ENCODE measurements at regions not wholly inside any gene's neighbourhood (a gene's known extent, or its start where the extent isn't known, plus 50 kb on each side); places are given as distances from the start of the nearest gene placed in this dataset.
A peak's percentile ranks its signal among the peaks of the same experiment; 100 is the strongest.

DNA sequence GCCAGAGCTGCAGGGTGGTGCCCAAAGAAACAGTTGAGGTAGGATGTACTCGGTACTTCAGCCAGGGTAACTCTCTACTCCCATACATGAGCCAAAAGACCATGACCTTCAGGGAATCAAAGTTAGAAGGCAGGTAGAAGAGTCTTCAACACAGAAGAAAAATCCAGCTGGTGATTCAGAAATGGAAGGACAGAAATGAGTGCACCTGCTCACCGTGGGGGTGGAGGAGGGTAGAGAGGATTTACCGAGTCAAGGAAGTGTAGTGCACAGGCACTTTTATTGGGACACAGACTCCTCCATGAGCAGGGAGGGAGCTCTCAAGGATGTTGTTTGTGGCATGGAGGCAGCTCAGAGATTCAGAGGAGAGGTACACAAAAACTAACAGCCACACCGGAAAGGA, 330.3 kb upstream of the PRDM1 start:
- DNase-seq = no peak

DNA sequence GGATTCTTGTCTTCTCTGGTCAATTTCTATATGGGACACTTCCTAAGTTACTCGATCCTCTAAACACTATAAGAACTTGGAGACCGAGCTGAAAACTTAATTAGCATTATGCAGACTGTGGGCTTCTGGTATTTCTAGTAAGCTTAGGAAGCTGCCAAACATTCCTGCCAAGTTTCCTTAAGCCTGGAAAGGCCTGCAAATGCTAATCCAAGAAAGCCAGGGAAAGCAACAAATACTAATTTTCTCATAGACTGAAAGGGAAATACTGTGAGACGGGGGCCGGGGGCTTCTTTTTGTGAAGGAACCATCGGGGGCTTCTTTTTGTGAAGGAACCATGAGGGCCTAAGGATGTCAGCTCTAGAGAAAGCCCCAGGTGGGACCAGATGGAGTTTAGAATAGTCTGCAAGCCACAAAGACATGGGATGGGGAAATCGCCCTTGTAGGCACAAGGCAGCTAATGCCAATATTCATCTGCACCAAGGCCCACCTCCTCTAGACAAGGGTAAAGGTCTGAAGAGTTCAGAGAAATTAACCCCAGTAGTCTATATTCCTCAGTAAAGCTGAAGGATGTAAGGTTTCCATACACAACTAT, 332.4 kb upstream of the PRDM1 start:
- no peak for DNase-seq

DNA sequence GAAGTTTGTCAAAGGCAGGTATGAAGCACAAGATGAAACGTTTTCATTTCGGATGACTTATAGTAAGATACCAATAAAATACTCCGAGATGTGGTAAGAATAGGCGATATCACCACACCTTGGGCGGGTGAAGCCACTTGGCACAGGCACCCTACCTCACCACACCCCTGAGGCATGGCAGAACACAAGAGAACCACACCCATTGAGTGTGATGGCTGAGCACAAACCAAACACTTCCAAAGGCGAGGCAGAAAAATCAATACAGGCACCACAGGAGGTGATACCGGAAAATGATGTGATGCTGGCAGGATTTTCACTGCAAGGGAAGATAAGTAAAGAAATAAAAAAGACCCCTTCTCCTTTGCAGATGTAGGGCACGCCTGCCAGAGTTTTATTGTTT, 332.9 kb upstream of the PRDM1 start:
- no peak for DNase-seq

DNA sequence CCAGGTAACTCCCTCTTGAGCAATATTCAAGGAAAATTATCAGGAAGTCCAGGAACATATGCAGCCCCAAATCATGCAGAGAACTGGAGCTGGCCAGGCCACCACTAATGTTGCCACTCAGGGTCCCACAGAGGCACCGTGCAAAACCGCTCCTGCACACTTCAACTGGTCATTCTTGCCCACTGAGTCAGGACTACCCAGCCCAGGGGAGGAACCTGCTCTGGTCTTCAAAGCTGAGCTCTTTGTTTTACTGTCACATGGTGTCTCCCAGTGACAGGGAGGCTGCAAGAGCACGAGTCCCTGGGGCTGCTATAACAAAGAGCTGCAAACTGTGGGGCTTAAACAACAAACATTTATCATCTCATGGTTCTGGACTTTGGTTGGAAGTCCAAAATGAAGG, 336.0 kb upstream of the PRDM1 start:
- DNase-seq = no peak

DNA sequence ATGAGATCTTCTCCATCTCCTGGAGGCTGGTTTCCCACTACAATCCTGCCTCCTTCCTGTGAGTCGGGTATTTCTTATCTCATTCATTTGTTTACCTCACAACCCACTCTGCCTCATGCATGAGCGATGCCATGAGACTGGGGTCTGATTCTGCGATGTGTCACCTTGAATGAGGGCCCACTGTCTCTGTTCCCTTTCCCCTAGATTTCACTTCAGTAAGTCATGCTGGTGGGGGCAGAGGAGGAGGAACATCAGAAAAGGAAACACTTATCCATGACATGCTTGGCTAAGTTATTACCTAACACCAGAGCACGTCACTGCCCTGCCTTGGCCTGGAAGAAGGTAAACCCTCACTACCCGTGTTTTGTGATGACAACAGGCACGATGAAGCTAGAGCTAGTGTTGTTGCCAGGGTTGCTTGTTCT, 337.4 kb upstream of the PRDM1 start:
- DNase-seq = peak; percentile 39

DNA sequence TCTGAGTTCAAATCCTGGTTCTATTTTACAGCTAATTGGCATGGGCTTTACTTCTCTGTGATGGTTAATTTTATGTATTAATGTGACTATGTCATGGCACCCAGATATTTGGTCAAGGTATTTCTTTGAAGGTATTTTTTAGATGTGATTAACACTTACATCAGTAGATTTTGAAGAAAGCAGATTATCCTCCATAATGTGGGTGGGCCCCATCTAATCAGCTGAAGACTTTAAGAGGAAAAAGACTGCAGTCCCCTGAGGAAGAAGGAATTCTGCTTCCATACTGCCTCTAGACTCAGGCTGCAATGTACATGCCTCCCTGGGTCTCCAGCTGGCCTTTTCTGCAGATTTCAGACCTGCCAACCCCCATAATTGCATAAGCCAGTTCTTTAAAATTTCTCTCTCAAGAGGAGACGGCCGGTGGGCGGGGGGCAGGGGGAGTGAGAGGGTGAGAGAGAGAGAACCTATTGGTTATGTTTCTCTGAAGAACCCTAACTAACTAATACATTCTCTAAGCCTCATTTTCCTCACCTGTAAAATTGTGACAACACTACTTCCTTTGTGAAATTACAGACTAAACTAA, 338.2 kb upstream of the PRDM1 start:
- no peak for DNase-seq

DNA sequence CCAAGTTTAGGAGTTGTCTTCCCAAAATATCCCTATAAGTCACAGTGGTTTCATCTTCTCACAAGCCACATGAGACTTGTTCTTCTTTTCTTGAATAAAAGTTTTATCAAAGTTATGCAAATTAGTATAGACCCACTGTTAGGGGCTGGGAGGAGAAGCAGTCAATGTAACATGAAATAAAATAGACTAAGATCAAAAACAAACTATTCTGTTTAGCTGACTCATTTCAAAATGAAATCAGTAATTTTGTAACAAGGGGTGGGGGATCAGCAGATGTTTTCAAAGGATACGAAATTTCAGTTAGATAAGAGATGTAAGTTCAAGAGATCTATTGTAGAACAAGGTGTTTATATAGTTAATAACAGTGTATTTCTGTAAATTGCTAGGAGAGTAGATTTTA, 339.6 kb upstream of the PRDM1 start:
- no peak for DNase-seq

DNA sequence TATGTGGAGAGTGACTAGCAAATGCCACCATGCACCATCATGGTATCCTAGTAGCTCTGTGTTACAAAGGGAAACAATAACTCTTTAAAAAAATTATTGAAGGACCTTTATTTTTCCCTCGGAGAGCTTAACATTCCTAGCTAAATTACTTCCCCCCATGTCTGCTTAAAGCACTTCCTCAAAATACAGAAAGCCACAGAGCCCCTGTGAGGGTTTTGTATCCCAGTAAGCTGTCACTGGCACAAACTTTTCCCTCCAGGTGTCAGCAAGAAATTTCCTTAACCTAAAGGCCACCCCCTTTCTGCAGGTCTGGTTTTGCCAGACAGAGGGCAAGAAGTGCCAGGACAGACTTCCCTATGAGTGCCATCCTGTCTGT, 340.0 kb upstream of the PRDM1 start:
- DNase-seq = no peak

DNA sequence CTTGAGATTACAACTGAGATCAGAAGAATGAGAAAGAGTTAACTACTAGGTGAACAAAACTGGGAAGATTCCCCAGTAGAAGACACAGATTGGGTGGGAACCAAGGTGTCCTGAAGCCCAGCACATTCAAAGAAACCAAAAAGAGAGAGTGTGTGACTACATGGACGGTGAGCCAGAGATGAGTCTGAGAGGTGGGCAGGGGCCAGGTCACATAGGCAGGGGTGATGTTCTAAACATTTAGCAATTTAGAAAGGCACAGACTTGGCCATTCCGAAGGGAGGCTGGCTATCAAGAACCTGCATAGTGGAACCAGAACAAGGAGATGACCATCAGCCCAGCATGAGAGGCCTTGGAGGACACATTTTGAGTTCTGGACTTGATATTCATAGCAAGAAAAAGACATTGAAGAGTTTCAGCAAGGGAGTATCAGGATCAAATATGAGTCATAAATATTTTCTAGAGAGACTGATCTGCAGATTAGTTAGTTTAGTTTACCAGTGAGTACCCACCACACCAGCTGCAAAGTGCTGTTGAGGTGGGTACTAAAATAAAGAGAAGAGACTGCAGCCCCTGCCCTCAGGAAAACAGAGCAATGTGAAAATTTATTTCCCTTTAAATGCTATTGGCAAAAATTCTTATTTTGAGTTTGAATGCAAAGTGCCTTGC, 340.5 kb upstream of the PRDM1 start:
- DNase-seq = no peak

DNA sequence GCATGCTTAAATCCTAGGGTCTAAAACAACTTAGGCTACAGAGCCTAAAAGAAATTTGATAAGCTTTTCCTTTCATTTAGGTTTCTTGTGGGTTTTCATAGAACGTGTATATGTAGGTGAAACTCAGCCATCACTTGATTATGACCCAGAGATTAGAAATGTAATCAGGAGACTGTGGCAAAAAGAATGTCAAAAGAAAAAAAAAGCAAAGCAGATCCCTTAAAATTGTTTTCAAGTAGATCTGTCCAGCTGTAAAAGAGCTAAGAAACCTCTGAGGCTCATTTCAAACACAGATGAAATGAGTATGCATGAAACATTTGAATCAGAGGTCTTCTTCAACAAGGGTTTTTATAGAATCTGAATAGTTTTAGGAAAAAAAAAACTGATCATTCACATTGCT, 341.3 kb upstream of the PRDM1 start:
- no peak for DNase-seq

DNA sequence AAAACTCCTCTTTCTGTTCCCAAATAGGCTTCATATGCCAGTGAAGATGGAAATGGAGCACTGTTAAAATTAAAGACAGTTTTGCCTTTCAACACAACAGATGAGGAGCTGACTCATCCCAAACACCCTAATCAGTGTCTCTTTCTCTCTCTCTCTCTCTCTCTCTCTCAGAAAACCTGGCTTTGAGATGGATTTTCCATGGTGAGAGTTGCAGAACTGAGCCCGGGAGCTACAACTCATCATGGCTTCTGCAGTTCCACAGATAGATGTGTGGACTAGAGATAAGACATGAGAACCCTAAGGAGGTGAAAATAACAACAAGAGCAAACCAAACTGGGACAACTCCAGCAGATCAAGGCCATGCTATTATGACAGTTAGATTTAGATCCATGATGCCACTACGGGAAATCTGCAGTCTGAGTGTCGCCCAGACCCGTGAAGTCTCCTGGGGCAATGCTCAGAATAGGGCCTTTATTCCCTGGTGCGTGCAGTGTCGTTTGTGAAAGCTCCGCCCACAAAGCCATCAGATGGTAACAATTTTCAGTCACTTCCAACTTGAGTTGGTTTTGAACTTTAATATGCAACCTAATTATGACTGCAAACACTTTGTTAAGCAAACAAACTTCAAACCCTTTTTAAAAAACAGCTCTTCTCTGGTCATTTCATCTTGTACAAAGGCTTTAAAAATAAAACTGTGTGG, 338.2 kb upstream of the PREP start:
- DNase-seq = no peak

DNA sequence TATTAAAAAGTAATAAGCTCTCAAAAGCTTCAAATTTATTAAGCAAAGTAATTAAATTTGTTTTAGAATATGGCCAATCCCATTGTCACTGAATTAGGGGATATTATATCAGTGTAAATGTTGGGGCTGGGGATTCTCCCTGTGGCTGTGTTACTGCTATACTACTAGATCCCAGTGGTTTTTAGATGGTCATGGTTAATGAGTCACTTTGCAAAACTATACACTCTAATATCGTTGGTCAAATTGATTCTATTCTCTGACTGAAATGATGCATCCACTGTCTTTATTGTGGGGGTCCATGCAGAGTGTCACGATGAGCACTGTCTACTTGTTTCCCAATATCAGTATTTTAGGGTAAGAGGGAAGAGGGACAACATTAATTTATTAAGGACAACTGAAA, 336.9 kb upstream of the PREP start:
- no peak for DNase-seq

DNA sequence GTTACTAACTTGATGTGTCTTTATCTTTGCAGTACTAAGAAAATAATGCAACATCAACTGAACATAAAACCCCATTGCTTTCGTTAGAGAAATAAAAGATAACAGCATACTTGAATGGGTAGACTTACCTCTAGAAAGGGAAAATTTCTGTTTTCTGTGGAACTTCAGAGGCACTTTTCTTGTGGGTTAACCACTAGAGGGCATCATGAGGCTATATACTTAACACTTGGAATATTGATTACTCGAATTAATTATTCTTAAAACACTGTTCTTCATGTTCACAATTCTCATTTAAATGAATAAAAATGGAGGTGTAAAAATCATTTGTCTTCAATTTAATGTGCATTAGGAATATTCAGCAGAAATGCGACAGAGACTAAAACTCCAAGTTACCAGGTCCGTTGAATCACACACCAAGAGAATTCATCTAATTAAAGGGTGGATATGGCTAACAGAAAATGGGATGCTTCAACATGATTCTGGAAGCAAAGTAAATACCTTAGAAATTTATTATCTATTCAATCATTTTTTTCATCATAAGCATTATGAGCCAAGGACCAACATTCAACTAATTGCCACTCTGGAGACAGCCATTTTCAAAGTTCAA, 330.8 kb upstream of the PREP start:
- DNase-seq = peak; percentile 31

DNA sequence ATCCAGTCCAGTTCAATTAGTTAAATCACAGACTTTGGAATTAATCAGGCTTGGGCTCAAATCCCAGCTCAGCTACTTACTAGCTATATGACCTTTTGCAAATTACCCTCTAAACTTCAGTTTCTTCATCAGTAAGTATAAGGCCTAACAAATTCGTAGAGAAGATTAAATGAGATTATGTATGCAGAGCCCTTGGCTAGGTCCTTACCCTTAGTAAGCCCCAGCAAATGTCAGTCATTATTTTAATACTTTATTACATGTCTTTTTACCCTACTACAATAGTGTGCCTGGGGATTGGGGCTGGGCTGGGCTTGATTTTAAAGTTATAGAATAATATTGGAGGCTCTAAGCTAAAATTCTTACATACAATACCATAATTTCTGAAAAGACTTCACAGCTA, 326.1 kb upstream of the PREP start:
- no peak for DNase-seq

DNA sequence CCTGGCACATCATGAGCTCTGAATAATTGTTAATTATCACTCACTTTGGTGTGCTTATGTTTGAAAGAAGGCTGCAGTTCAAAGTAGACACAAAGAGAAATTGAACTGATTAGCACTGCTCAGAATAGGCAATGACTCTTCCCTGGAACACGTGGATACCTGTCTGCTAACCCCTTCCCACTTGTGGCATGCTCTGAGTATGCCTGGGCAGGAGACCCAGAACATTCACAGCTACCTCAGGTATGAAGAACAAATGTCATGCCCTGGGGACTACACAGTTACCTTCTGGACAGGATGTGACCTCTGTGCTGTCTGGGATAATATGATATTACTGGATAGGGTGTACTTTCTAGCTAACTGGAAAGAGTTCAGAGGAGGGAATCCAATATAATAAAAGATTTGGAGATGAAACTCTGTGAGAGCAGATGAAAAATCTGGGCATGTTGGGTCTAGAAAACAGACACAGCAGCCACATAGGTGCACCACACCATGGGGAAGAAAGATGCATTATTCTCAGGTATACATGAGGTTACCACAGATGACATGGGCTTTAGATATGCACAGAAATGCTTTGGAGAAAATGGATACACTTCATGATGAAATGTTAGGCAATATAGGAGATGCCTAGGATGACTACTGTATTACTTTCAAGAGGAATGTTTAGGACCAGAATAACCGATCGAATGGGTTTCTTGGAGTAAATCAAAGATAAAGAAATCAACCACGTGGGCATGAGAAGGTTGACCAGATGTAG, 324.2 kb upstream of the PREP start:
- DNase-seq = no peak

DNA sequence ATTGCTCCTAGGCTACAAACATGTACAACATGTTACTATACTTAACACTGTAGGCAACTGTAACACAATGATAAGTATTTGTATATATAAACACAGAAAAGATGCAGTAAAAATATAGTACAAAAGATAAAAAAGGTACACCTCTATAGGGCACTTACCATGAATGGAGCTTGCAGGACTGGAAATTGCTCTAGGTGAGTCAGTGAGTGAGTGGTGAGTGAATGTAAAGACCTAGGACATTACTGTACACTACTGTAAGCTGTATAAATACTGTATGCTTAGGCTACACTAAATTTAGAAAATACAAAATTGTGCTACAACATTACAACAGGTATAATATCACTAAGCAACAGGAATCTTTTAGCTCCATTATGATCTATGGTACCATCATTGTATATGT, 312.0 kb upstream of the PREP start:
- no peak for DNase-seq

DNA sequence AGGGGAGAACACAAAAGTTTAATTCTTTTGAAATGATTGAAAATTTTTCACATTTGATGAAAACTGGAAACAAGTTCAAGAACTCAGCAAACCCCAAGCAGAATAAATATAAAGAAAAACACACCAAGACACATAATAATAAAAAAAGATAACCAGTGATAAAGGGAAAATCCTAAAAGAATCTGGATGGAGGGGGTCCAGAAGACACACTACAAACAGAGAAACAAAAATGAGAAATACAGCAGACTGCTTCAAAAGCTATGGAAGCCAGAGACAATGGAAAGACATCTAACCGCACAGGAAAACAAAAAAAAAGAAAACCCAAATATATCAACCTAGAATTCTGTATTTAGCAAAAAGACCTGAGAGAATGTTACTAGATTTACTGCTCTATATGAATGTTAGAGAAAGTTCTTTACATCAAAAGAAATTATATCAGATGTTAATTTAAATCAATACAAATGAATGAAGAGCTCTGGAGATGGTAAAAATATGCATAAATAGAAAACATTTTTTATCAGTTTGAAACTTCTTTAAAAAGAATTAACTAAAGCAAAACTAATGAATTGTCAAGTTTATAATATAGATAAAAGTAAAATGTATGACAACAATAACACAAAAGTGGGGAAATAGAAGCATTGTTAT, 310.7 kb upstream of the PREP start:
- peak; percentile 2 for DNase-seq

DNA sequence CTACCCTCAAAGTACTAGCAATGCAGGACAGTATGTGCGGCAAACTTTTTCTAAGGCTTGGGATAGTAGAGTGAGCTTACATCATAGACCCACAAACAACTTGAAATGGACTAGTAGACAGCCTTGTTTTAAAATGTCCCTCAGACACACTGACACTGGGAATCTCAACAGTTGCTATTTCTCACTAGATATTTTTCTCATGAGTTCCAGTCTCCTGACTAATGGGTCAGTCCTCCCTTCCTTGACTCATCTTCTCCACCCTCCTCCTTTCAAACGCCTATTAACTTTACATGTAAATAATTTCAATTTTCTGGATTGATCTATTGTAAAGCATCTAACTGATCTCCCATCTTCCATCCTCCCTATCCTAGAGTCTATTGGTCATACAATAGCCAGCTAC, 308.3 kb upstream of the PREP start:
- no peak for DNase-seq

DNA sequence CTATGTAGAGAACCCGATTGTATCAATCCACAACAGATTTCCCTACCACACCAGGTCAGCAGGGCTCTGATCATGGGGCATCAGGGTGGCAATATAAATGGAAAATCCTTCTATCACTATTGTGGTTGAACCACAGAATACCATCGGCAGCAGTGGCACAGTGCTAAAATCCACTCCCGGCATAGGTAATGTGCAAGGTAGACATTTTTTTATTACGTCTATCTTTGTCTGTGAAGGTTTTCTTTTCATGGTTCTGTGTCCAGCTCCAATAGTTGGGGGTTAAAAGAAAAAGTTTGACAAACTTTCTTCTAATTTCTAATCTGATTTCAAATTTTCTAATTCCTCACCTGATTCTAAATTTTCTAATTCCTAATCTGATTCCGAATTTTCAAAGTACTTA, 302.7 kb upstream of the PREP start:
- no peak for DNase-seq

DNA sequence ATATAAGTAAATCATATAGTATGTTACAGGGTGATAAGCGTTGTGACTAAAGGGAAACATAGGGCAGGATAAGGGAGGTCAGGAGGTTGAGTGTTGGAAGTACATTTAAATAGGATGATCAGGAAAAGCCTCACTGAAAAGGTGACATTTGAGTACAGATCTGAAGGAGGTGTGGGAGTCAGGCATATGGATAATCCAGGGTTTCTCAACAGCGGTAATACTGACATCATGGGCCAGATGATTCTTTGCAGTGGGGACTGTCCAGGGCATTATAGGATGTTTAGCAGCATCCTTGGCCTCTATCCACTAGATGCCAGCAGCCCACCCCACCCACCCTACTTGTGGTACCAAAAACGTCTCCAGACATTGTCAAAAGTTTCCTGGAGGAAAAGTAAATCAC, 292.6 kb upstream of the PREP start:
- DNase-seq = no peak

DNA sequence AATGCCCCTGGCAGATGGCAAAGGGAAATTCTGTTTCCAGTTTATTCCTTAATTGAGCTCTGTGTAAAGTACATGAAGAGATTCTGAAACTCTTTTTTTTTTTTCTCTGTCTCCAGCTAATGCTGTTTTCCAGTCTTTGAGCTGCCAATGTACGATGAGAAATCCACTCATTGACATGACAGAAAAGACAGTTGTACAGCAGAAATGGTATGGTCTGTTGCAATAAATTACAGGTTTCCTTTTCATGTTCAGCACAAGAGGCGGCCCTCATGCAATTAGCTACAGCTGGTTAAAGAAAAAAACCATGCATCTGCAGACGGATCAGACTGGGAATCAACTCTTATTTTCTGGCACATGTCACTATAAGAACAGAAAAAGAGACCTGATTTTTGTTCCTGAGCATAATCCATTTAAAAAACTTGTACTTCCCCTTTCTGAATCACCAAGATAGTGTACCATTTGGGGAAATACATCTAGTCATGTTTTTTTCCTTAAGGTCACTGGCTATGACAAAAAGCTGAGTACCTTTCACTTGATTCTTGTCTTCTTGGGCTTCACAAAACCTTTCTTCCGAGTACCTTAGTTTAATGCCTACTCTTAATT, 289.8 kb upstream of the PREP start:
- DNase-seq = peak; percentile 79

DNA sequence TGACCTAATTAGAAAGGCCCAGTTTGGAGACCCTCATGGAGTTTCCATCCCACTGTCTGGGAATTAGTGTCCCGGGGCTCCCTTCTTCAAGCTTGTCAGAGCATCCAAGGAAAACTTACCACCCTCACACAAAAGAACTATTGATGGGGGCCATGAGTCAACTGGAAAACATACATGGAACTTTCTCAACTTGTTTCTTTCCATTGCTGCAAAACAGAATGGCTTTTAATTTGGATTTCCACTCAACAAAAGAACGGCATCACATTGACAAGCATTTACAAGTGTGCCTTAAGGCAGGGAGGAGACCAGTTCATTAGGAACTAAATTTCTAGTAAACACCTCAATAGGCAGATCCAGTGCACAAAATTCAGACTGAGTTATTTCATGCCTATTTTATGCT, 289.1 kb upstream of the PREP start:
- DNase-seq = no peak
